ENCODE measurements at regions not wholly inside any gene's neighbourhood (a gene's known extent, or its start where the extent isn't known, plus 50 kb on each side); places are given as distances from the start of the nearest gene placed in this dataset.

- TF ChIP-seq CTCF (IDR thresholded peaks at IDR 0.05; ENCODE audit: control extremely low read depth in 1 of 3, insufficient read depth in 1 of 3, low read depth in 1 of 3, low read length in 3 of 3) (no peak), POLR2A (IDR thresholded peaks at IDR 0.05; ENCODE audit: control extremely low read depth in 1 of 2, low read depth in 2 of 2, low read length in 2 of 2) (no peak), CREB1 (IDR thresholded peaks at IDR 0.05) (no peak), SAP30 (IDR thresholded peaks at IDR 0.05; ENCODE audit: insufficient read depth, insufficient replicate concordance, low read length) (no peak), USF2 (IDR thresholded peaks at IDR 0.05; ENCODE audit: low read length) (no peak), BRCA1 (IDR thresholded peaks at IDR 0.05; ENCODE audit: low read depth, low read length) (no peak), RFX5 (IDR thresholded peaks at IDR 0.05; ENCODE audit: borderline replicate concordance, low read depth, low read length) (no peak), TAF1 (IDR thresholded peaks at IDR 0.05; ENCODE audit: low read depth, low read length) (no peak), POLR2AphosphoS5 (IDR thresholded peaks at IDR 0.05; ENCODE audit: low read depth, low read length) (no peak), MAX (IDR thresholded peaks at IDR 0.05) (no peak), EP300 (IDR thresholded peaks at IDR 0.05; ENCODE audit: borderline replicate concordance in 1 of 2, low read depth in 2 of 2, low read length in 2 of 2) (no peak), EGR1 (IDR thresholded peaks at IDR 0.05; ENCODE audit: borderline replicate concordance, low read depth, low read length) (no peak), ASH2L (IDR thresholded peaks at IDR 0.05; ENCODE audit: low read length) (no peak)
Measured at GRCh38 chr6:84332139-84333034, 104.9 kb upstream of the CEP162 start.

Measured in H1 (cell line).